Omental fat pad (tissue), 3 donors: ENCODE measurements at regions not wholly inside any gene's neighbourhood (a gene's known extent, or its start where the extent isn't known, plus 50 kb on each side); places are given as distances from the start of the nearest gene placed in this dataset.

Experiments
- ATAC-seq: fragments of 150-250 bp; one replicate; pipeline ENCODE4 v1.9.1; 2016; ENCODE audit warnings: mild to moderate bottlenecking, moderate library complexity; ENCODE audit not compliant: low FRiP score
- DNase-seq: peaks from one replicate; pipeline ENCODE4 v3.0.0-alpha.2; 2019; ENCODE audit warnings: low spot score
- CTCF ChIP-seq, 3 donors: fragments of 450-650 bp; IDR thresholded peaks; one replicate each; pipeline ENCODE4 v1.5.1; 2016 to 2017; ENCODE audit warnings: antibody characterized with exemption in 3 of 3, mild to moderate bottlenecking in 3 of 3, moderate library complexity in 2 of 3

- no peak for ATAC-seq
- no peak for DNase-seq
- no peak for TF ChIP-seq CTCF (IDR thresholded peaks at IDR 0.05)
Observed at GRCh38 chr9:22739712-22740111, 293.1 kb downstream of the DMRTA1 start.

- DNase-seq (no peak), ATAC-seq (no peak)
- no peak for TF ChIP-seq CTCF (IDR thresholded peaks at IDR 0.05)
Observed at GRCh38 chr9:22740781-22741180, 294.2 kb downstream of the DMRTA1 start.

GRCh38 chr9:22742401-22742800 lies 295.8 kb downstream of the DMRTA1 start:
- TF ChIP-seq CTCF (IDR thresholded peaks at IDR 0.05), result no peak
- no peak for ATAC-seq
- no peak for DNase-seq

GRCh38 chr9:22773501-22774220 lies 327.0 kb downstream of the DMRTA1 start:
- no peak for TF ChIP-seq CTCF (IDR thresholded peaks at IDR 0.05)
- no peak for ATAC-seq
- no peak for DNase-seq

GRCh38 chr9:22790329-22790728 lies 343.7 kb downstream of the DMRTA1 start:
- ATAC-seq (no peak), DNase-seq (no peak)
- no peak for TF ChIP-seq CTCF (IDR thresholded peaks at IDR 0.05)

GRCh38 chr9:22808876-22809275 lies 362.3 kb downstream of the DMRTA1 start:
- TF ChIP-seq CTCF (IDR thresholded peaks at IDR 0.05), result no peak
- DNase-seq, result no peak
- ATAC-seq, result no peak

- TF ChIP-seq CTCF (IDR thresholded peaks at IDR 0.05), result no peak
- ATAC-seq, result no peak
- no peak for DNase-seq
Observed at GRCh38 chr9:22809371-22809770, 362.7 kb downstream of the DMRTA1 start.
